Fibroblast of pulmonary artery (primary cell): ENCODE measurements at regions not wholly inside any gene's neighbourhood (a gene's known extent, or its start where the extent isn't known, plus 50 kb on each side); places are given as distances from the start of the nearest gene placed in this dataset.

Experiments used
- DNase-seq: peaks from one replicate; pipeline ENCODE4 v3.0.0-alpha.2; 2010; ENCODE audit warnings: low read depth
- H3K4me3 ChIP-seq: replicated peaks from 2 replicates; pipeline ENCODE4 v1.5.1; 2011; ENCODE audit warnings: low read depth, mild to moderate bottlenecking, control low read depth, low read length, moderate library complexity
- TF ChIP-seq, protein P1 (sequence below): IDR thresholded peaks from 2 replicates; pipeline ENCODE4 v1.5.1; 2011; ENCODE audit warnings: mild to moderate bottlenecking, control low read depth, low read length, inconsistent platforms; ENCODE audit errors: missing control alignments

DNA sequence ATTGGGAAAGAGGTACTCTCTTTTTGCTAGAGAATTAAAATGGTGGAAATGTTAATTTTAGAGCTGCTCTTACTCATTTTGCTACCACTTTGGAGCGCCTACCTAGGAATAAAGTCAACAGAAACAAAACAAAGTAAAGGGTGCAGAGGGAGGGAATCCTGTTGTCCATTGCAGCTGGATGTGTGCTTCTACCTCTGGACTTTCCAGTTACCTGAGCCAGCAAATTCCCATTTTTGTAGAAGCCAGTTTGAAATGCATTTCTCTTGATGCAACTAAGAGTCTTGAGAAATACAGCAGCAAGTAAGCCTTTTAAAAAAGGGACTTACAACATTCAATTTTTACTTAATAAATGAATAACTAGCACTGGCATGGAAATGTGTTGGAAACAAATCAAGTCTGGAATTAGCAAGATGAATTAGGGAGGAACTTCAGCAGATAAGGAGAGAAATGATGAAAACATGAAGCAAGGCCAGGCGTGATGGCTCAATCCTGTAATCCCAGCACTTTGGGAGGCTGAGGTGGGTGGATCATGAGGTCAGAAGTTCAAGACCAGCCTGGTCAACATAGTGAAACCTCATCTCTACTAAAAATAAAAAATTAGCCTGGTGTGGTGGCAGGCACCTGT lies 113.5 kb upstream of the CTTNBP2 start:
- no peak for DNase-seq
- TF ChIP-seq, protein P1, sequence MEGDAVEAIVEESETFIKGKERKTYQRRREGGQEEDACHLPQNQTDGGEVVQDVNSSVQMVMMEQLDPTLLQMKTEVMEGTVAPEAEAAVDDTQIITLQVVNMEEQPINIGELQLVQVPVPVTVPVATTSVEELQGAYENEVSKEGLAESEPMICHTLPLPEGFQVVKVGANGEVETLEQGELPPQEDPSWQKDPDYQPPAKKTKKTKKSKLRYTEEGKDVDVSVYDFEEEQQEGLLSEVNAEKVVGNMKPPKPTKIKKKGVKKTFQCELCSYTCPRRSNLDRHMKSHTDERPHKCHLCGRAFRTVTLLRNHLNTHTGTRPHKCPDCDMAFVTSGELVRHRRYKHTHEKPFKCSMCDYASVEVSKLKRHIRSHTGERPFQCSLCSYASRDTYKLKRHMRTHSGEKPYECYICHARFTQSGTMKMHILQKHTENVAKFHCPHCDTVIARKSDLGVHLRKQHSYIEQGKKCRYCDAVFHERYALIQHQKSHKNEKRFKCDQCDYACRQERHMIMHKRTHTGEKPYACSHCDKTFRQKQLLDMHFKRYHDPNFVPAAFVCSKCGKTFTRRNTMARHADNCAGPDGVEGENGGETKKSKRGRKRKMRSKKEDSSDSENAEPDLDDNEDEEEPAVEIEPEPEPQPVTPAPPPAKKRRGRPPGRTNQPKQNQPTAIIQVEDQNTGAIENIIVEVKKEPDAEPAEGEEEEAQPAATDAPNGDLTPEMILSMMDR = no peak
- no peak overlapping the region for H3K4me3 ChIP-seq

- H3K4me3 ChIP-seq = no peak overlapping the region
- TF ChIP-seq, protein P1 = no peak
- no peak for DNase-seq
Measured at GRCh38 chr7:117990834-117991233, 117.6 kb upstream of the CTTNBP2 start.

DNA sequence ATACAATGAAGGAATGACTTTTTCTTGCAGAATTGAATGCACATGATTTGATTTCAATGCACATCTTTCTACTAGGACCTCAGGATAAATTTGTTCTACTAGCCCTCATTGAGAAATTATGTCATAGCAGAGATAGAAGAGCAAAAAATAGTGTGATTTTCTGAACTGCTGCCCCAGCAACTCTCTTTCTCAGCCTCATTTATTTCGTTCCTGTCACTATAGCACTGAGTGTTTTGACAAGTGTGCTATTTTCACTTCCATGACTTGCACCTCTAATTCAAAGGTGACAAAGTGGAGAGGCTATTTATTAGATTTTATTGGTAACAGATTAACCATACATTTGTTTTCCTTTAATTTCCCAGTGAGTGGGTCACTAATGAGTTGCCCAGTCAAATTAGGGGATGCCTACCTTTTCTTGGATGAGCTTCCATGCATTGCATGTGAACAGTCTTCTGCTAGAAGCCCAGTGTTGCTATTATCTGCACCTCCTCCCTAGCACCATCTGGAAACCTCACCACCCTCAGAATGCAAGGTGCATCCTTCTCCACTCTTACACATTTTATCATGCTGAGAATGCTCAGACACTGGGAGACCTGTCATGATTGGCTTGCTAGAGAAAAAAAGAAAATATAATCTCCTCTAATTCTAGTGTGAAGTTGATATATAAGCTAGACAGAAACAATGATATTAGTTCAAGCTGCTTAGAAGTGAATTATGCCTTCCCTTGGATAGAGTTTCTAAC lies 119.6 kb upstream of the CTTNBP2 start:
- TF ChIP-seq, protein P1 = no peak
- DNase-seq = no peak
- H3K4me3 ChIP-seq = no peak overlapping the region

DNA sequence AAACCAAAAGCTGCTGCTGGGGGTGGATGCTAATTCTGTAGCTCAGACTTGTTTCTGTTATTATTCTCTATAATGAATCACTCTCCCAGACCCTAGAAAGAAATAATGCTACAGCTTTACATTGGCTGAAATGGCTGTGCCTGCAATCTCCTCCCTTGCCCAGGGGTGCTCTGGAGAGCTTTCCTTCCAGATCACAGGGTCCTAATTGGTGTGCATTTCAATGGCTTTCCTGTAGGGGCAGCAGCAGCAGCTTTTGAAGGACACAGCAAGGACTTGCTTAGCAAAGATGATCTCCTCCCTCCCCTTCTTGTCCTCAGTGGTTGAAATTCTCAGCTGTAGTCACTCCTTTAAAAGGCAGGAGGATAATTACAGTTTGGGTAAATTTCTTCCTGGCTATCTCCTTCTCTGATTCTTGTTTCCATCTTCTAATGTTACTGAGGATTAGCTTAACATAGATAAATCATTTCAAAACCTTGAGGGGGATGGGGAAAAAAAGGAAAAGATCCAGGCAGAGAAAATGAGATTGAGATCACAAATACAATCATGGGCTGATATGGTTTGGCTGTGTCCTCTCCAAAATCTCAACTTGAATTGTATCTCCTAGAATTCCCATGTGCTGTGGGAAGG lies 120.2 kb upstream of the CTTNBP2 start:
- H3K4me3 ChIP-seq = no peak overlapping the region
- DNase-seq = peak; percentile 4
- TF ChIP-seq, protein P1 = peak; percentile 27

- no peak overlapping the region for H3K4me3 ChIP-seq
- DNase-seq = no peak
- TF ChIP-seq, protein P1 = no peak
Measured at GRCh38 chr7:117995850-117996650, 122.8 kb upstream of the CTTNBP2 start.

DNA sequence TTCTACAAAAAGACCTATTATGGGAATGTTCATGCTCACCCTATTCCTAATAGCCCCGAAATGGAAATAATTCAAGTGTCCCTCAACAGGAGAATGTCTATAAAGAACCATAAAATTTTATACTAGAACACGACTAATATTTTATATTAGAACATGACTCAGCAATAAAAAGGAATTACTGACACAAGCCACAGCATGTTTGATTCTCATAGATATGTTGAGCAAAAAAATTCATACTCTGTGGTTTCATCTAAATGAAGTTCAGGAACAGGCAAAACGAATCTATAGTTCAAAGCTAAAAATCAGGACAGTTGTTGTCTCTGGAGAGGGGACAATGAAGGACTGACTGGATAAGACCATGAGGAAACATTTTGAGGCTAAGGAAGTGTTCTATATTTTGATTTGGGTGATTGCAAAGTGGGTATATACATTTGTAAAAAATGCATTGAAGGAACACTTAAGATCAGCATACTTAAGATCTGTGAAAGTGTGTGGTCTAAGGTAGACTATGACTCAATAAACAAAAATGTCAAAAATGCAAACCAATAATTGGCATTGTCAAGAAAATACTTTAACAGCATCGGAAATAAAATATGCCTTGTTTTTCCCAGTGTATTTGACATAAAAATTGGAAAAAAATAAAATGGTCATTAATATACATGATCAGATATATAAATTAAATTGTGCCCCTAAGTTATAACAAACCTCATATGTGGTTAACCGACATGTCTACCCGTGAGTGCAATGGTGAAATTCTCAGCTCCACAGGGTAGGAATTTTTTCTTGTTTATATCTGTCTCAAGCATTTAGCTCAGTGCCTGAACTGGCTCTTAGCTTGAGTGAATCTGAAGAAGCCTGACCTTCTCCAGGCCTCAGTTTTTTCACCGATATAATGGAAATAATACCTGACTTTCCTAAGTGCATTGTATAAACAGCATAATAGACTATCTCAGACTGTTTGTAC lies 124.9 kb upstream of the CTTNBP2 start:
- no peak overlapping the region for H3K4me3 ChIP-seq
- no peak for DNase-seq
- TF ChIP-seq, protein P1 = no peak
